ENCODE measurements at regions not wholly inside any gene's neighbourhood (a gene's known extent, or its start where the extent isn't known, plus 50 kb on each side); places are given as distances from the start of the nearest gene placed in this dataset.

DNA sequence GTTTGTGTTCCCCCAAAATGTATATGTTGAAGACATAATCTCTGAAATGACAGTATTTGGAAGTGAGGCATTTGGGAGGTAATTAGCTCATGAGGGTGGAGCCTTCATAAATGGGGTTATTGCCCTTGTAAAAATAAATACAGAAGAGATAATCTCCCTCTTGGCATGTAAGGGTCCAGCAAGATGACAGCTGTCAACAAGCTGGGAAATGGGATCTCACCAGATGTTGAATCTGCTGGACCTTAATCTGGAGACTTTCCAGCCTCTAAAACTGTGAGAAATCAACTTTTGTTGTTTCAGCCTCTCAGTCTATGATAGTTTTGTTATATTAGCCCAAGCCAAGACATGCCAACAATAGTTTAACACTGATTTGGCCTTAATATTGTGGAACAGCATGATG is 438.2 kb upstream of the PCDH7 start:
- no peaks in the 10 kb centered on the region for H4K20me1 ChIP-seq (ENCODE audit: insufficient read depth, low read length)
- no peaks in the 10 kb centered on the region for H3K4me1 ChIP-seq (ENCODE audit: control insufficient read depth in 1 of 2, insufficient read depth in 2 of 2, low read length in 2 of 2)
- DNase-seq, result no peak
- TF ChIP-seq, protein P1, sequence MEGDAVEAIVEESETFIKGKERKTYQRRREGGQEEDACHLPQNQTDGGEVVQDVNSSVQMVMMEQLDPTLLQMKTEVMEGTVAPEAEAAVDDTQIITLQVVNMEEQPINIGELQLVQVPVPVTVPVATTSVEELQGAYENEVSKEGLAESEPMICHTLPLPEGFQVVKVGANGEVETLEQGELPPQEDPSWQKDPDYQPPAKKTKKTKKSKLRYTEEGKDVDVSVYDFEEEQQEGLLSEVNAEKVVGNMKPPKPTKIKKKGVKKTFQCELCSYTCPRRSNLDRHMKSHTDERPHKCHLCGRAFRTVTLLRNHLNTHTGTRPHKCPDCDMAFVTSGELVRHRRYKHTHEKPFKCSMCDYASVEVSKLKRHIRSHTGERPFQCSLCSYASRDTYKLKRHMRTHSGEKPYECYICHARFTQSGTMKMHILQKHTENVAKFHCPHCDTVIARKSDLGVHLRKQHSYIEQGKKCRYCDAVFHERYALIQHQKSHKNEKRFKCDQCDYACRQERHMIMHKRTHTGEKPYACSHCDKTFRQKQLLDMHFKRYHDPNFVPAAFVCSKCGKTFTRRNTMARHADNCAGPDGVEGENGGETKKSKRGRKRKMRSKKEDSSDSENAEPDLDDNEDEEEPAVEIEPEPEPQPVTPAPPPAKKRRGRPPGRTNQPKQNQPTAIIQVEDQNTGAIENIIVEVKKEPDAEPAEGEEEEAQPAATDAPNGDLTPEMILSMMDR (IDR thresholded peaks at IDR 0.05), result no peak
- intact Hi-C loops (cut with micrococcal nuclease), result no loop called here
- H3K4me2 ChIP-seq (replicated peaks; ENCODE audit: extremely low read depth, low read length, poor library complexity, severe bottlenecking), result no peak overlapping the region
- no peak overlapping the region for H3K9ac ChIP-seq (ENCODE audit: insufficient read depth, low read length, poor library complexity, severe bottlenecking)
- no peak overlapping the region for H2AFZ ChIP-seq (ENCODE audit: insufficient read depth, low read depth, low read length, poor library complexity, severe bottlenecking)
- no peaks in the 10 kb centered on the region for H3K79me2 ChIP-seq (ENCODE audit: insufficient read depth, low read length)
- no peak overlapping the region for H3K4me3 ChIP-seq (replicated peaks in 1 of 3; ENCODE audit: low read depth in 2 of 3, low read length in 3 of 3)
- Mint-ChIP-seq H3K36me3 (no peaks in the 10 kb centered on the region), H3K9me3 (peaks cover 0 to 7% (median 0%) of the 10 kb centered on the region in 7 donors), H3K27ac (no peak overlapping the region), H3K27me3 (ENCODE audit: low read depth in 3 of 3) (no peaks in the 10 kb centered on the region), H3K4me1 (no peaks in the 10 kb centered on the region), H3K4me3 (no peak overlapping the region)
- no peak overlapping the region for H3K27ac ChIP-seq (ENCODE audit: low read depth in 1 of 2, low read length in 2 of 2)
- H3K27me3 ChIP-seq (ENCODE audit: control insufficient read depth in 2 of 2, insufficient read depth in 2 of 2, low read length in 2 of 2), result no peaks in the 10 kb centered on the region
- no peaks in the 10 kb centered on the region for H3K36me3 ChIP-seq (replicated peaks in 1 of 2; ENCODE audit: control insufficient read depth in 1 of 2, insufficient read depth in 2 of 2, low read length in 2 of 2)
- peaks cover 5 to 6% of the 10 kb centered on the region in 2 donors for H3K9me3 ChIP-seq (replicated peaks in 1 of 2; ENCODE audit: control insufficient read depth in 1 of 2, insufficient read depth in 1 of 2, low read length in 2 of 2)

GRCh38 chr4:30283336-30283735 is 436.8 kb upstream of the PCDH7 start:
- Histone ChIP-seq H3K4me1 (ENCODE audit: control insufficient read depth in 1 of 2, insufficient read depth in 2 of 2, low read length in 2 of 2) (no peaks in the 10 kb centered on the region), H3K4me2 (replicated peaks; ENCODE audit: extremely low read depth, low read length, poor library complexity, severe bottlenecking) (no peak overlapping the region), H3K4me3 (replicated peaks in 1 of 3; ENCODE audit: low read depth in 2 of 3, low read length in 3 of 3) (no peak overlapping the region), H3K27me3 (ENCODE audit: control insufficient read depth in 2 of 2, insufficient read depth in 2 of 2, low read length in 2 of 2) (no peaks in the 10 kb centered on the region), H3K79me2 (ENCODE audit: insufficient read depth, low read length) (no peaks in the 10 kb centered on the region), H3K36me3 (replicated peaks in 1 of 2; ENCODE audit: control insufficient read depth in 1 of 2, insufficient read depth in 2 of 2, low read length in 2 of 2) (no peaks in the 10 kb centered on the region), H3K27ac (ENCODE audit: low read depth in 1 of 2, low read length in 2 of 2) (no peak overlapping the region), H3K9ac (ENCODE audit: insufficient read depth, low read length, poor library complexity, severe bottlenecking) (no peak overlapping the region), H4K20me1 (ENCODE audit: insufficient read depth, low read length) (no peaks in the 10 kb centered on the region), H2AFZ (ENCODE audit: insufficient read depth, low read depth, low read length, poor library complexity, severe bottlenecking) (no peak overlapping the region), H3K9me3 (replicated peaks in 1 of 2; ENCODE audit: control insufficient read depth in 1 of 2, insufficient read depth in 1 of 2, low read length in 2 of 2) (peaks cover 0 to 4% of the 10 kb centered on the region in 2 donors)
- 94% methylated on average over 2 of the region's 3 CpGs for WGBS (ENCODE audit: insufficient coverage)
- no peaks in the 10 kb centered on the region for H3K27me3 Mint-ChIP-seq (ENCODE audit: low read depth in 3 of 3)
- intact Hi-C loops (cut with micrococcal nuclease), result no loop called here
- TF ChIP-seq, protein P1 (IDR thresholded peaks at IDR 0.05), result no peak
- no peak for DNase-seq
- H3K9me3 Mint-ChIP-seq, result peaks cover 0 to 7% (median 0%) of the 10 kb centered on the region in 7 donors
- H3K36me3 Mint-ChIP-seq, result no peaks in the 10 kb centered on the region
- H3K27ac Mint-ChIP-seq, result no peak overlapping the region
- no peaks in the 10 kb centered on the region for H3K4me1 Mint-ChIP-seq
- no peak overlapping the region for H3K4me3 Mint-ChIP-seq

Measured in CD14-positive monocyte (primary cell).